ENCODE measurements at regions not wholly inside any gene's neighbourhood (a gene's known extent, or its start where the extent isn't known, plus 50 kb on each side); places are given as distances from the start of the nearest gene placed in this dataset.
"Not testable (repeated sequence)": the region's sequence is repeated elsewhere in the genome, so short reads cannot be mapped to it uniquely, and the experiment has no call there.

DNA sequence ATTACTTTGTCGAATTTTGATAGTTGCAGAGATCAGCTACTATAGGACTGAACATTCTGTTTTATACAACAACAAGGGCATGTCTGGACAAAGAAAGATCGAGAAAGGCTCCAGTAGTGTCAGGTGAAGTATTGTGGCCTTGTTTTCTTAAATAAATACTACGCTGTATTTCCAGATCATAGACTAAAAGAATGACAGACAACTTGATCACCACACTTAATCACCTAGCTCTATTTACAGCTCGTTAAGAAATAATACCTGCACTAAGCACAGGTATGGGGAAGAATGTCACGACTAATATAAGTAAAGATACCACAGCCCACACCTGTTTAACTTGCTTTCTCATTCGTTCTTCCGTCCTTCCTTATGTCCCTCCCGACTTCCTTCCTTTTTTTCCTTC lies 269.2 kb downstream of the HGF start:
- Mint-ChIP-seq H3K4me1 (no peaks in the 10 kb centered on the region), H3K9me3 (no peaks in the 10 kb centered on the region)
- intact Hi-C loops (cut with micrococcal nuclease): loop anchor here (10.0 kb wide), 1 partner anchor 454 kb away; no protein-coding TSS in a partner anchor

DNA sequence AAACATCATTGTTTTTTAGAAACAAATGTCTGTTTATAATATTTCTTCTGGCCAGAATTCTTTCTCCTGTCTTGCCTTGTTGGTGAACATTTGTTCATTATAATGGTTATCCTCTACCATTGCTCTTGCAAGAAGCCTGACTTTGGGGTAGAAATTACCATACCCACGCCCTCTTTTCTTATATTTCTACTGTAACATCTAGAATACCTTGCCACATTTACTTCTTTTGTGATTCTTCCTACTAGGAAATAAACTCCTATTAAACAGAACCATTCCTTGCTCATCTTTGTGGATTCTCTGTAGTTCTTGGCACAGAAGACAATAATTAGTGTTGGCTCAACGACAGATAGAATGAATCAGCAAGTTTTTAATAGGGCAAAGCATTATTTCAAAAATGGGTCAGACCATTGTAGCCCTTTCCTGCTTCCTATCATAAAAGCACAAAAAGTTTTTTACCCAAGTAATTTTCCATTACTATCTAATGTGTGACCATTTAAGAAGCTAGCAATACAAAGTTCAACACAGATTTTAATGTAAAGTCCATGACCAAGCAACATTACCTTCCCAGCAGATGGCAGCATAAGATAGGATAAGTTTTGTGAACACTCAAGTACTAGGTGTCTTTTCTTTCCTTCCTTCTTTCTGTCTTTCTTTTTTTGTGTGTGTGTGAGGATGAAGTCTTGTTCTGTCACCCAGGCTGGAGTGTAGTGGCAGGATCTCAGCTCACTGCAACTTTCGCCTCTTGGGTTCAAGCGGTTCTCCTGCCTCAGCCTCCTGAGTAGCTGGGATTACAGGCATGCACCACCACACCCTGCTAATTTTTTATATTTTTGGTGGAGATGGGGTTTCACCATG lies 270.4 kb downstream of the HGF start:
- no peak overlapping the region for H3K4me3 Mint-ChIP-seq
- H3K27me3 Mint-ChIP-seq: no peaks in the 10 kb centered on the region
- no peak for DNase-seq
- H3K4me1 Mint-ChIP-seq: no peaks in the 10 kb centered on the region
- intact Hi-C loops (cut with micrococcal nuclease): loop anchor here (5.0 to 10.0 kb wide), 2 partner anchors 455 to 1073 kb away; no protein-coding TSS in a partner anchor
- H3K36me3 Mint-ChIP-seq (ENCODE audit: low read depth): no peaks in the 10 kb centered on the region
- H3K27ac Mint-ChIP-seq: no peak overlapping the region
- no peaks in the 10 kb centered on the region for H3K9me3 Mint-ChIP-seq

More for the DNA sequence above, 269.2 kb downstream of the HGF start:
- H3K27me3 Mint-ChIP-seq: no peaks in the 10 kb centered on the region
- H3K36me3 Mint-ChIP-seq (ENCODE audit: low read depth): no peaks in the 10 kb centered on the region
- no peak for DNase-seq
- H3K4me3 Mint-ChIP-seq: no peak overlapping the region
- H3K27ac Mint-ChIP-seq: no peak overlapping the region

DNA sequence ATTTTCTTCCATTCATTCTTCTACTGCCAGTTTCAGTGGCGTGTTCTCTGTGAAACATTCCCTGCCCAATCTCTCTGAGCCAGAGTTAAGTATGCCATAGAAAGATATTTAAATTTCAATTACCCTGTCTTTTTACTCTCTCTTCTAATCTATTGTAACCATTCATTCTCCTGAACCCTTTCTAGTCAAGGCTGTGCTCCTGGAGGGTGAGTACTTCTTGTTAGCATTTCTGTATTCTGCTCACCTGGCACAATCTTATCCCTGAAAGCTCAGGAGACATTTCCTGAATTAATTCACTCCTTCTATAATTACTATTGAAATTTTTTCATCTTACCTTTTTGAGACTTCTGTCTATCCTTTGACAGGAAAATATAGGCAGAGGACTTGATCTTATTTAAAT lies 271.7 kb downstream of the HGF start:
- no peaks in the 10 kb centered on the region for H3K27me3 Mint-ChIP-seq
- no peak overlapping the region for H3K4me3 Mint-ChIP-seq
- no peak for DNase-seq
- intact Hi-C loops (cut with micrococcal nuclease): loop anchor here (5.0 kb wide), 1 partner anchor 1074 kb away; no protein-coding TSS in a partner anchor
- H3K36me3 Mint-ChIP-seq (ENCODE audit: low read depth): no peaks in the 10 kb centered on the region
- no peaks in the 10 kb centered on the region for H3K4me1 Mint-ChIP-seq
- no peaks in the 10 kb centered on the region for H3K9me3 Mint-ChIP-seq
- H3K27ac Mint-ChIP-seq: no peak overlapping the region

DNA sequence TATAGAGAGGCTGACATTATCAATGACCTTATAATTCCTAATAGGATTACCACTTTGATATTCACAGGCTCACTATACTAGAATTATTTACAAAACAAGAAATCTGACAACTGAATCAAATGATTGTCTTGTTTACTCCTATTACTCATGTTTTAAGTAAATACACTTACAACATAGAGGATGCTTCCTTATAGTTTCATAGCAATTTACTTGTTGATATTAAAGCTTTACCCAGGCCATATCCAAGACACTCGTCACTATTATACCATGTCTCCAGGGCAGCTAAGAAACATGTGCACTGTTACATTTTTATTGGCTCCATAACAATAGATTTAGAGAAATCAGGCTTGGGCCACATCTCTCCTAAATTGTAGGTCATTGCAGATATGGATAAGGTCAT lies 276.9 kb downstream of the HGF start:
- H3K27ac Mint-ChIP-seq: no peak overlapping the region
- no peaks in the 10 kb centered on the region for H3K4me1 Mint-ChIP-seq
- H3K27me3 Mint-ChIP-seq: no peaks in the 10 kb centered on the region
- no peak for DNase-seq
- no peaks in the 10 kb centered on the region for H3K9me3 Mint-ChIP-seq
- intact Hi-C loops (cut with micrococcal nuclease): no loop called here
- H3K36me3 Mint-ChIP-seq (ENCODE audit: low read depth): no peaks in the 10 kb centered on the region
- no peak overlapping the region for H3K4me3 Mint-ChIP-seq

DNA sequence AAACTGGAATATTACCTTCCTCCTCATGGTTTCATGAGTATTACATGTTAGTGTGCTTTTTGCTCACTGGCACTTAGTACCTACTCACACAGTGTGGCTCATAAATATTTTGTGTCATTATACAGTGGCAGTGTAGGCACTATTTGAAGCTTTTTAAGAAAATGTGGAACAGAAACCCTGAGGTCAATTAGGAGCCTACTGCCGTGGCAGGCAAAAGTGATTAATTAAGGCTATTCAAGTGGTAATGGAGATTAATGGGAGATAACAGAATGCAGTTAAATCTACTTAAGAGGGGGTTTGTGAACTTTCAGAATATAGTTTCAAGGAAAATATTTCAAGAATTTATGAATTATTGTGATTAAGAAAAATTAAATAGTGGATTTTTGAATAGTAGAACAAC lies 277.6 kb downstream of the HGF start:
- intact Hi-C loops (cut with micrococcal nuclease): no loop called here
- no peaks in the 10 kb centered on the region for H3K9me3 Mint-ChIP-seq
- H3K27ac Mint-ChIP-seq: no peak overlapping the region
- DNase-seq: no peak
- H3K36me3 Mint-ChIP-seq (ENCODE audit: low read depth): no peaks in the 10 kb centered on the region
- H3K4me3 Mint-ChIP-seq: no peak overlapping the region
- no peaks in the 10 kb centered on the region for H3K27me3 Mint-ChIP-seq
- no peaks in the 10 kb centered on the region for H3K4me1 Mint-ChIP-seq

DNA sequence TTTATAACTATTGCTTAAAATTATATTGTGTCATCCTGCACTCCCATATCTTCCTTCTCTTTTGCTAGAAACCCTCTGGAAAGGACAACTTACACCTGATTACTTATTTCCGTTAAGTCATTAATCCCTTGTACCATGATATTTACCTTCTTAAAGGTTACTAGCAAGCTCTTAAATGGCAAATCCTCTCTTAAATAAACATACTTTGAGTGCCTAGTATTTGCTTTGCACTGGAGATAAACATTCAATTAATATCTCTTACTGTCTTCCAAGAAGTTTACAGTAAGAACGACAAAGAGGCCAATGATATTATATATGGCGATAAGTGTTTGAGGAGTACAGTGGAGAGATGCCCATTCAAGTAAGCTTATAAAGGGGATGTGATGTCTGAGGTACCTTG lies 278.3 kb downstream of the HGF start:
- H3K27ac Mint-ChIP-seq: no peak overlapping the region
- H3K4me3 Mint-ChIP-seq: no peak overlapping the region
- H3K4me1 Mint-ChIP-seq: no peaks in the 10 kb centered on the region
- intact Hi-C loops (cut with micrococcal nuclease): no loop called here
- no peak for DNase-seq
- H3K27me3 Mint-ChIP-seq: no peaks in the 10 kb centered on the region
- H3K36me3 Mint-ChIP-seq (ENCODE audit: low read depth): no peaks in the 10 kb centered on the region
- H3K9me3 Mint-ChIP-seq: no peaks in the 10 kb centered on the region

DNA sequence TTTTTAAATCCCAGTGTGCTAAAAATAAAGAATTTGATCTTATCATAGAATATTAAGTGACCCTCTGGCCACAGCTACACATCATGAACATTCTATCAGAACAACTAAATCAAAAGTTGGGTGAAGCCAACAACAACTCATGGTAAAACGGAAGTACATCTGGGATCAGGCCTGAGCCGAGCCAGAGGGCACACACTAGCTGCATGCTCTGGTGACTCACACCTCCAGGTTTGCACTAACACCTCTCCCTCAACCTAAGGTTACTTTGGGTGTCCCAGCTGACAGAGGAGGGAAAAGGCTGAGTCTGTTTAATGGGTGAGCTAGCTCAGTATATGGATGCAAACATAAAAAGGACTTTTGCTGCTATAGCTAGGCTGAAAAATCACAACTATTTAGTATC lies 281.6 kb downstream of the HGF start:
- DNase-seq: no peak
- no peak overlapping the region for H3K27ac Mint-ChIP-seq
- H3K36me3 Mint-ChIP-seq (ENCODE audit: low read depth): no peaks in the 10 kb centered on the region
- H3K4me1 Mint-ChIP-seq: no peaks in the 10 kb centered on the region
- H3K27me3 Mint-ChIP-seq: no peaks in the 10 kb centered on the region
- intact Hi-C loops (cut with micrococcal nuclease): no loop called here
- no peaks in the 10 kb centered on the region for H3K9me3 Mint-ChIP-seq
- no peak overlapping the region for H3K4me3 Mint-ChIP-seq

DNA sequence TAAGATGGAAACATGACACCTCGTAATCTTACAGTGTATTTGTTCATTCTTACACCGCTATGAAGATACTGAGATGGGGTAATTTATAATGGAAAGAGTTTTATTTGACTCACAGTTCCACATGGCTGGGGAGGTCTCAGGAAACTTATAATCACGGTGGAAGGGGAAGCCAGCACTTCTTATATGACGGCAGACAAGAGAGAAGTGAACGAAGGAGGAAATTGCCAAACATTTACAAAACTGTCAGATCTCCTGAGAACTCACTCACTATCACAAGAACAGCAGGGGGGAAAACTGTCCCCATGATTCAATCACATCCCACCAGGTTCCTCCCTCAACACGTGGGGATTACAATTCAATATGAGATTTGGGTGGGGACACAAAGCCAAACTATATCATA lies 282.3 kb downstream of the HGF start:
- no peaks in the 10 kb centered on the region for H3K4me1 Mint-ChIP-seq
- H3K4me3 Mint-ChIP-seq: no peak overlapping the region
- H3K27ac Mint-ChIP-seq: no peak overlapping the region
- H3K36me3 Mint-ChIP-seq (ENCODE audit: low read depth): no peaks in the 10 kb centered on the region
- H3K9me3 Mint-ChIP-seq: no peaks in the 10 kb centered on the region
- intact Hi-C loops (cut with micrococcal nuclease): no loop called here
- H3K27me3 Mint-ChIP-seq: no peaks in the 10 kb centered on the region
- DNase-seq: no peak

DNA sequence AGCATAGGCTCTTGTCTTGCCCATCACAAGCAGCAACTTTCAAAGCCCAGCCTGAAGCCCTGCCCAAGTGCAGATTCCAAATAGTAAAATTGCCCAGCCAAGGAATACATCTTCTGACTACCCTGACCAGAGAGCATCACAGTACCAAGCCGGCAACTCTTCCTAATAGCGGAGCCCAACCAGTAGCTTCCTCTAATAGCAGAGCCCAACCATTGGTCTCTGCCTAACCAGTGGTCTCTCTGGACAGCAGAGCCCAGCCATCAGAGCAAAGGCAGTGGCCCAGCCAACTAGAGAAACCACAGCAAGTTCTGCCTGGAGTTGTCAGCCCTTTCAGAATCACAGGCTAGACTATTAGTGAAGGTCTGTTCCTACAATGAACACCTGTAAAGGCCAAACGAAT lies 285.6 kb downstream of the HGF start:
- Mint-ChIP-seq H3K4me1 (no peaks in the 10 kb centered on the region), H3K27me3 (no peaks in the 10 kb centered on the region), H3K27ac (no peak overlapping the region), H3K4me3 (no peak overlapping the region), H3K36me3 (ENCODE audit: low read depth) (no peaks in the 10 kb centered on the region), H3K9me3 (no peaks in the 10 kb centered on the region)
- no peak for DNase-seq
- intact Hi-C loops (cut with micrococcal nuclease): no loop called here

DNA sequence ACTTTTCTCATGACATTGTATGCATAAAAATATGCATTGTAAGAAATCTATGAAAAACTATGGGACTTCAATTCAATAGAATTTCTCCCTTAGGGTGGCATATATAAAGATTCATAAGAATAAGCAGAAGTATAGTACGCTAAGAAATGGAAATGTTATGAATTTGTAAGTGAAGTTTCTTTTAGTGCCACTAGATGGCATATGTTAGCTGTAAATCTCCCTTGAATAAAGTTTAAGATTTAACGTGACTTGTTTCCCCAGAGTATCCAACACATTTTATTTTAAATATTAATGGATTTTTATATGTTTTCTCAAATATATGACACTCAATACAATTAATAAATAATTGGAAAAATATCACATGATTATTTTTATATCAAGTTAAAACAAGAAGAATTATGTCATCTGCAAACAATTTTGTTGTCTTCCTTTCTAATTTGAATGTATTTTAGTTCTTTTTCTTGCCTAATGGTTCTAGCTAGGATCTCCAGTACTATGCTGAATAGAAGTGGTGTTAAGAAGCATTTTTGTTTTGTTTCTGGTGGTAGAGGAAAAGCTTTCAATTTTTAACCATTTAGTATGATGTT lies 287.2 kb downstream of the HGF start:
- Mint-ChIP-seq H3K27me3 (no peaks in the 10 kb centered on the region), H3K4me3 (no peak overlapping the region), H3K4me1 (no peaks in the 10 kb centered on the region), H3K27ac (no peak overlapping the region), H3K36me3 (ENCODE audit: low read depth) (no peaks in the 10 kb centered on the region), H3K9me3 (no peaks in the 10 kb centered on the region)
- no peak for DNase-seq
- intact Hi-C loops (cut with micrococcal nuclease): loop anchor here (1.0 kb wide), 1 partner anchor 1090 kb away; no protein-coding TSS in a partner anchor

DNA sequence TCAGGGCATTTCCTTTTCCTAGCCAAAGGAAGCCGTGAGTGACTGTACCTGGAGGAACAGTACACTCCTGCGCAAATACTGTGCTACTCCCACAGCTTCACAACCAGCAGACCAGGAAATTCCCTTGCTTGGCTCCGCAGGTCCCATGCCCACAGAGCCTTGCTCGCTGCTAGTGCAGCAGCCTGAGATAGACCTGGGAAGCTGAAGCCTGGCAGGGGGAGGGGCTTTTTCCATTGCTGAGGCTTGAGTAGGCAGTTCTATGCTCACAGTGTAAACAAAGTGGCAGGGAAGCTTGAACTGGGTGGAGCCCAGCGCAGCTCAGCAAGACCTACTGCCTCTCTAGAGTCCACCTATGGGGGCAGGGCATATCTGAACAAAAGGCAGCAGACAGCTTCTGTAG lies 291.2 kb downstream of the HGF start:
- no peaks in the 10 kb centered on the region for H3K4me1 Mint-ChIP-seq
- H3K4me3 Mint-ChIP-seq: no peak overlapping the region
- H3K27ac Mint-ChIP-seq: no peak overlapping the region
- H3K27me3 Mint-ChIP-seq: no peaks in the 10 kb centered on the region
- H3K36me3 Mint-ChIP-seq (ENCODE audit: low read depth): no peaks in the 10 kb centered on the region
- DNase-seq: no peak
- H3K9me3 Mint-ChIP-seq: no peaks in the 10 kb centered on the region
- intact Hi-C loops (cut with micrococcal nuclease): no loop called here

DNA sequence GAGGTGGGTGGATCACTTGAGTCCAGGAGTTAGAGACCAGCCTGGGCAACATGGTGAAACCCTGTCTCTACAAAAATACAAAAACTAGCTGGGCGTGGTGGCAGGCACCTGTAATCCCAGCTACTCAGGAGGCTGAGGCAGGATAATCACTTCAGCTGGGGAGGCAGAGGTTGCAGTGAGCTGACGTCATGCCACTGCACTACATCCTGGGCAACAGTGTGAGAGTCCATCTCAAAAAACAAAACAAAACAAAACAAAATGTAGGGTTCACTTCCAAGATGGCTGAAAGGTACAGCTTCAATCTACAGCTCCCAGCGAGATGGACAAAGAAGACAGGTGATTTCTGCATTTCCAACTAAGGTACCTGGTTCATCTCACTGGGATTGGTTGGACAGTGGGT lies 291.6 kb downstream of the HGF start:
- H3K27me3 Mint-ChIP-seq; H3K9me3 Mint-ChIP-seq; H3K27ac Mint-ChIP-seq; H3K4me3 Mint-ChIP-seq; DNase-seq; H3K36me3 Mint-ChIP-seq (ENCODE audit: low read depth); H3K4me1 Mint-ChIP-seq; intact Hi-C loops (cut with micrococcal nuclease): not testable (repeated sequence)

DNA sequence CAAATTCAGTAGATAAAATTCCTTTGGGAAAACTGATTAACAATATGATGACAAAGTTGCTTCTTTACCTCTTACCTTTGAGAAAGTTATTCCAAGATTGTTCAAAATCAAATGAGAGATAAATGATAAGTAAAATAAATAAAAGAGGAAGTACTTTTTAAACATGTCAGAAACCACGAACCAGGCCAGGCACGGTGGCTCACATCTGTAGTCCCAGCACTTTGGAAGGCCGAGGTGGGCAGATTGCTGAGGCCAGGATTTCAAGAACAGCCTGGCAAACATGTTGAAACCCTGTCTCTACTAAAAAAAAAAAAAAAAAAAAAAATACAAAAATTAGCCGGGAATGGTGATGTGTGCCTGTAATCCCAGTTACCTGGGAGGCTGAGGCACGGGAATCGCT lies 296.6 kb downstream of the HGF start:
- no peak for DNase-seq
- intact Hi-C loops (cut with micrococcal nuclease): no loop called here
- H3K27ac Mint-ChIP-seq: no peak overlapping the region
- no peaks in the 10 kb centered on the region for H3K9me3 Mint-ChIP-seq
- no peak overlapping the region for H3K4me3 Mint-ChIP-seq
- H3K4me1 Mint-ChIP-seq: no peaks in the 10 kb centered on the region
- no peaks in the 10 kb centered on the region for H3K36me3 Mint-ChIP-seq (ENCODE audit: low read depth)
- no peaks in the 10 kb centered on the region for H3K27me3 Mint-ChIP-seq

DNA sequence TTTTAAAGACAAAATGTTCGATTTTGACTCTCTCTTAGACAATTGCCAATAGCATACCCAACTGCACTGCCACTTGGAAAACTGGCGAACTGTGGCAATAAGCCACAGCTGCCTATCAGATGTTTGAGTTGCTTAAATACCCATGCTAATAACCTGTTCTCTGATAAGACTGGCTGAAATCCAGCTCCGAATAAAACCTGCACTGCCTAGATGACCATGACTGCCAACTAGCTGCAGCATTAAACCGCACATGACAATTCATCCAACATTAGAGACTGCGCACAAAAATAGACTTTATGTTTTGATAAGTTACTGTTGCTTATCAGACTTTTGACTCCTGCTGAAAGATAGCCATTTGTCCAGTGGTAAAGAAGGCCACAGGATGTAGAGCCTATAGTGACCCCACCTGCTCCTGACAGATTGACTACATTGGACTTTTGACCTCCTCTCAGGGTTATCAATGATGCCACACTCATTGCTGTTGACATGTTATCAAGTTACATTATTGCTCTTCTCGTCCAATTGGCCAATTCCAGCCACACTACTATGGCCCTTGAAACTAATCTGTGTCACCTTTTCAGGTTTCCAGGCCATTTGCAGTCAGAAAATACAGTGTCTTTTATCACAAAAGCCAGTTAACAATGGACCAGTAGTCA lies 299.0 kb downstream of the HGF start:
- H3K27ac Mint-ChIP-seq: no peak overlapping the region
- no peak overlapping the region for H3K4me3 Mint-ChIP-seq
- no peaks in the 10 kb centered on the region for H3K9me3 Mint-ChIP-seq
- no peaks in the 10 kb centered on the region for H3K36me3 Mint-ChIP-seq (ENCODE audit: low read depth)
- H3K4me1 Mint-ChIP-seq: no peaks in the 10 kb centered on the region
- H3K27me3 Mint-ChIP-seq: no peaks in the 10 kb centered on the region
- intact Hi-C loops (cut with micrococcal nuclease): loop anchor here (1.0 kb wide), 1 partner anchor 772 kb away; no protein-coding TSS in a partner anchor
- no peak for DNase-seq
